Activated T-helper 17 cell treated with anti-CD3 and anti-CD28 coated beads, Interleukin-2, amount 50 U/mL, for 72 hours (primary cell): ENCODE measurements at regions not wholly inside any gene's neighbourhood (a gene's known extent, or its start where the extent isn't known, plus 50 kb on each side); places are given as distances from the start of the nearest gene placed in this dataset.

Experiments used
- ATAC-seq: fragments of 150-1000 bp; cut with Tn5 transposase; replicated peaks from 2 replicates; pipeline ENCODE4 v1.10.0; 2021; ENCODE audit warnings: mild to moderate bottlenecking, moderate library complexity
- H3K27ac Mint-ChIP-seq: one replicate; pipeline ENCODE4 v1.8.0; 2022; ENCODE audit warnings: mixed read lengths
- H3K27me3 Mint-ChIP-seq: one replicate; pipeline ENCODE4 v1.8.0; 2022; ENCODE audit warnings: mixed read lengths
- H3K36me3 Mint-ChIP-seq: one replicate; pipeline ENCODE4 v1.8.0; 2022; ENCODE audit warnings: low read depth, mild to moderate bottlenecking, mixed read lengths
- H3K4me1 Mint-ChIP-seq: one replicate; pipeline ENCODE4 v1.8.0; 2022; ENCODE audit warnings: mixed read lengths
- H3K4me3 Mint-ChIP-seq: one replicate; pipeline ENCODE4 v1.8.0; 2022; ENCODE audit warnings: mild to moderate bottlenecking, mixed read lengths
- H3K9me3 Mint-ChIP-seq: one replicate; pipeline ENCODE4 v1.8.0; 2022; ENCODE audit warnings: mixed read lengths

DNA sequence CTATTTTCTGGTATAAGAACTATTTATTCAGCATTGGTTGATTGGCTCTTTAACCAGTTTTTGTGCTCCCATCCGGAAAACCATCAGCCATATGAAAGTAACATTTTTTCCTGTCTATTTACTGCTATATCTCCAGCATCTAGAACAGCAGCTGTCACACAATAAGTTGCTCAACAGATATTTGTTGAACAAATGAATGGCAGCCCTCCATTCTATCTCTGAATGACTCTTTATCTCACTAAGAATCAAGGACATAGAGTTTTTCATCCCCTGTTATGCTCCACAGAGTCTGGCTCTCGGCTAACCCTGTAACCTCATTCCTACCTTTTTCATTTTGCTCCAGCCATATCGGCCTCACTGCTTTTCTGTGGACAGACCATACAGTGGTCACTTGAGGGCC lies 145.5 kb downstream of the SLITRK6 start:
- no peak for ATAC-seq
- no peak overlapping the region for H3K4me3 Mint-ChIP-seq
- H3K27ac Mint-ChIP-seq, result no peak overlapping the region
- H3K9me3 Mint-ChIP-seq, result peaks cover 4% of the 10 kb centered on the region
- no peaks in the 10 kb centered on the region for H3K4me1 Mint-ChIP-seq
- H3K27me3 Mint-ChIP-seq, result no peaks in the 10 kb centered on the region
- H3K36me3 Mint-ChIP-seq, result no peaks in the 10 kb centered on the region

DNA sequence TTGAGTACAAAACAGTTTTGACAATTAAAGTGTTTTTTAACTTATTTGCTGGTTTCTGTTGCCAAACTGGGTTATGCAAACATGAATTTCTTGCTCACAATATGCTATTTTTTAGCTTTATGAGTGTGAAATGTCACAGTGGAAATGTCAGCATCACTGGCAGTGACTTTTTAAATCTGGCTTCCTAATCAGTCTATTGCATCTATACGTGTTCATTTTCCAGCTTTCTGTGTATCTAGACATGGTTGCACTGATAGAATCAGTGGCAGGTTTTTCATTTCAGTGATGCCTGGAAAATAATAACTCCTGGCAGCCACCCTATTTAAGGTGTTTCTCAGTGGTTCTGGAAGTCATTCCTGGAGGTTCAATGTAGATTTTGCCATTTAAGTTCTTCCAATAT lies 146.7 kb downstream of the SLITRK6 start:
- Mint-ChIP-seq H3K36me3 (no peaks in the 10 kb centered on the region), H3K27ac (no peak overlapping the region), H3K4me3 (no peak overlapping the region), H3K4me1 (no peaks in the 10 kb centered on the region), H3K9me3 (peaks cover 4% of the 10 kb centered on the region), H3K27me3 (no peaks in the 10 kb centered on the region)
- no peak for ATAC-seq

DNA sequence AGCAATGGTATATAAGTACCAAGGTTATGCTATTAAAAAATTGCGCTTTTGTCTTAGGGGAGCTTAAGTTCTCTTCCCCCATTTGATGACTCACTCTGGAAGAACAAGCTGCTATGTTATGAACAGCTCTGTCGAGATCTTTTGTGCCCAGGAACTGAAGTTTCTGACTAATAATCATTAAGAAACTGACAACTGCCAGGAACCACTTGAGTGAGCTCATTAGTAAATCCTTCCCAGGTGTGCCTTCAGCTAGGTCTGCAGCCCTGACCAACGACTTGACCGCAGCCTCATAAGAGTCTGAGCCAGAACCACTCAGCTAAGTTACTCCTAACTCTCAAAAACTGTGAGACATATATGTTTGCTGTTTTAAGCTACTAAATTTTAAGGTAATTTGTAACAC lies 147.8 kb downstream of the SLITRK6 start:
- H3K4me3 Mint-ChIP-seq, result no peak overlapping the region
- peaks cover 4% of the 10 kb centered on the region for H3K9me3 Mint-ChIP-seq
- H3K4me1 Mint-ChIP-seq, result no peaks in the 10 kb centered on the region
- H3K27me3 Mint-ChIP-seq, result no peaks in the 10 kb centered on the region
- no peaks in the 10 kb centered on the region for H3K36me3 Mint-ChIP-seq
- no peak for ATAC-seq
- H3K27ac Mint-ChIP-seq, result no peak overlapping the region

DNA sequence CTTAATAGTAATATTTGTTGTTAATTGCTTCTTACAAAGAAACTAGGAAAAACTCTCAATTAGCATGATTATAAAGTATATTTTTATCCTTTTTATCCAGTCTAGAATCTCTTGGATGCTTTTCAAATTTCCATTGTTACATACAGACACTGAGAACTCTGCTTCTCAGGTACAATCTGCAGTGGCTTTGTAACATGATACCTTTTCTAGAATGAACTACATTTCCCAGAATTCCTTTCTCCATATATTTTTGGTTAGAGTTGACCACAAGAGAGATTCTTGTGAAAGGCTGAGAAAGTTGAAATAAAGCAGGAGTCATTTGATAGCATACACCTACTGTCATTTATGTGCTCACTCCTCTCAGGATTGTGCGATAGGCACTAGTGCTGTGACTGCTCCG lies 148.6 kb downstream of the SLITRK6 start:
- H3K27me3 Mint-ChIP-seq, result no peaks in the 10 kb centered on the region
- no peak overlapping the region for H3K4me3 Mint-ChIP-seq
- no peaks in the 10 kb centered on the region for H3K36me3 Mint-ChIP-seq

DNA sequence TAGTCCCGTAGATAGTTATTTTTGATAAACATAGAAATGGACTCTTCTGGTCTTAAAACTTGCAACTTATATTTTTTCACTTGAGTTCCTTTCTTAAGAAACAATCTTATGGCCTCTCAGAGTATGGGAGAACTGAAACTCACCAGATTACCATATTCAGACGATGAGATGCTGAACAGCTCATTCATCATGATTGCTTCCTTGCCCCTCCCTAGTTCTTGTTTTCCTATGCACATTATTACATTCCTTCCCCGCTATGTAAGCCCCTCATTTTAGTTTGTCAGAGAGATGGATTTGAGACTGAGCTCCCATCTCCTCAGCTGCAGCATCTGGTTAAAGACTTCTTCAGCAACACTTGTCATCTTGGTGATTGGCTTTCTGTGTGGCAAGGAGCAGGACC lies 158.5 kb downstream of the SLITRK6 start:
- H3K27ac Mint-ChIP-seq, result no peak overlapping the region
- peaks cover 4% of the 10 kb centered on the region for H3K9me3 Mint-ChIP-seq
- no peaks in the 10 kb centered on the region for H3K27me3 Mint-ChIP-seq
- no peaks in the 10 kb centered on the region for H3K4me1 Mint-ChIP-seq
- ATAC-seq, result no peak
- H3K36me3 Mint-ChIP-seq, result no peaks in the 10 kb centered on the region
- H3K4me3 Mint-ChIP-seq, result no peak overlapping the region

More for the DNA sequence above, 148.6 kb downstream of the SLITRK6 start:
- Mint-ChIP-seq H3K9me3 (peaks cover 4% of the 10 kb centered on the region), H3K4me1 (no peaks in the 10 kb centered on the region), H3K27ac (no peak overlapping the region)
- no peak for ATAC-seq

DNA sequence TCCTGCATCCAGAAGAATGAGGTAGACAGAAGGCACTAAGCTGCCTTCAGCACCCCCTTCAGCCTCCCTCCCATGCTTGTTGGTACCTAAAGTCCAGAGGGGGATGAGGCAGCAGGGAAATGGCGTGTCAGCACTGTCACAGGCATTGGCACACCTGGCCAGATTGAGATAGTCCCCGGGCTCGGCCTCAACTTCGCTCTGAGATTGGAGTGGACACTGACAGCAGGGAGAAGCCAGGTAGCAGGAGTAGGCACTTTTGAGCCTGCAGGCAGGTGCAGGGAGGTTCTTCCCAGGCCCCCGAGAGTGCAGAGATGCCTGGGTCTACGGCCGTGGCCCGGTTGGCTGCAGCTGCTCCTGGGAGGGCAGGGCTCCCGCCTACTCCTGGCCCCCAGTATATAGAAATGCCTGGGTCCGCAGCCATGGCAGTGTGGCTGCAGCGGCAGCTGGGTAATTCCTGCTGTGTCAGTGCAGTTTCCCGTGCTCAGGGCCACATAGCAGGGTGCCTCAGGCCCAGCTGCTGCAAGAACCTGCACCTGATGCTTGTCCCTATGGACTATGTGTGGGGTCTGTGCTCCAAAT lies 160.3 kb downstream of the SLITRK6 start:
- no peak for ATAC-seq
- H3K9me3 Mint-ChIP-seq, result peaks cover 4% of the 10 kb centered on the region
- no peak overlapping the region for H3K4me3 Mint-ChIP-seq
- H3K4me1 Mint-ChIP-seq, result no peaks in the 10 kb centered on the region
- no peaks in the 10 kb centered on the region for H3K36me3 Mint-ChIP-seq
- no peak overlapping the region for H3K27ac Mint-ChIP-seq
- H3K27me3 Mint-ChIP-seq, result no peaks in the 10 kb centered on the region

DNA sequence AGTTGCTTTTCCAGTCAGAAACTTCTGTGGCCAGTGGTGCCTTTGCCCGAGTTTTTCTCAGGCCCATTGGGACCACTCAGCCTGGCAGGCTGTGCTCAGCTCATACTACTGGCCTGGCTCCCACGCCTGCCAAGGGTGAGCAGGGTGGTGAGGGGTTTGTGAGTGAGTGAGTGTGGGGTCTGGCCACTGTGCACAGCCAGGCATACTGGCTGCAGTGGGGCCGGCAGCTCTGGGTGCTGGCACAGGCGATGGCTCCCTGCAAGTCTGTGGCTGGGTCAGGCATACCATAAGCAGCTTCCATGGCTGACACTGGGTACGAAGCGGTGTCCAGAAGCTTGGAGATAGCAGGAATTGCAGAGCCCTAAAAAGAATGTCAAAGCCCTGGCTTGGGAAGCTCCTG lies 161.0 kb downstream of the SLITRK6 start:
- H3K27ac Mint-ChIP-seq, result no peak overlapping the region
- no peak for ATAC-seq
- H3K9me3 Mint-ChIP-seq, result peaks cover 4% of the 10 kb centered on the region

DNA sequence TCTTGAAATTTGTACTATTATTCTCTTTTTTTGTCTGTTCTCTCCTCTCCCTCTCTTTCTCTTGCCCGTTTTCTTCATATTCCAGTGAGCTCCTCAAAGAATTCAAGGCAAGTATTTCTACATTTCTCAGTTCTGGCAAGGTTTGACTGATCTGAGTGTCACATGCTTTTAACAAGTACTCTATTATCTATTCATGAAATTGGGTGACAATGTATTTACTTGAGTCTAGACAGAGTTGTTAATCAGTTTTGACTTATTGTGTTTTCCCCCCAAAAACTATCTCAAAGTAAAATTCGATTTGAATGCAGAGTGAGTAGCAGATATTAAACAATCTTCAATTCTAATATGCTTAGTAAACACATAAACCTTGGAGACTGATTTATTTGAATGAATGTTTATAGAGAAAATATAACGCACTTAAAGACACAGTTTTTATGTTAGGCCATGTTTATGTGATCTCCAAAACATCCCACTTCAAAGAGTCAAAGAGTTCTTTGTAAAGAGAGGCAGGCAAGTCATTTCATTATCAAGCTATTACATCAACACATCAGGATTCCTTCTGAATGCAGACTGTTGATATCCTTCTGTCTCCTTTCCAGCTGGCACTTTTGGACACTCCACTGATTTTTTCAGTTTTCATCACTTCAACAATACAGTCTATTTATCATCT lies 166.6 kb downstream of the SLITRK6 start:
- H3K36me3 Mint-ChIP-seq, result no peaks in the 10 kb centered on the region
- no peaks in the 10 kb centered on the region for H3K27me3 Mint-ChIP-seq
- H3K4me1 Mint-ChIP-seq, result no peaks in the 10 kb centered on the region
- peaks cover 5% of the 10 kb centered on the region for H3K9me3 Mint-ChIP-seq
- H3K4me3 Mint-ChIP-seq, result no peak overlapping the region
- ATAC-seq, result no peak
- no peak overlapping the region for H3K27ac Mint-ChIP-seq

More for the DNA sequence above, 161.0 kb downstream of the SLITRK6 start:
- Mint-ChIP-seq H3K4me3 (no peak overlapping the region), H3K4me1 (no peaks in the 10 kb centered on the region), H3K36me3 (no peaks in the 10 kb centered on the region), H3K27me3 (no peaks in the 10 kb centered on the region)

DNA sequence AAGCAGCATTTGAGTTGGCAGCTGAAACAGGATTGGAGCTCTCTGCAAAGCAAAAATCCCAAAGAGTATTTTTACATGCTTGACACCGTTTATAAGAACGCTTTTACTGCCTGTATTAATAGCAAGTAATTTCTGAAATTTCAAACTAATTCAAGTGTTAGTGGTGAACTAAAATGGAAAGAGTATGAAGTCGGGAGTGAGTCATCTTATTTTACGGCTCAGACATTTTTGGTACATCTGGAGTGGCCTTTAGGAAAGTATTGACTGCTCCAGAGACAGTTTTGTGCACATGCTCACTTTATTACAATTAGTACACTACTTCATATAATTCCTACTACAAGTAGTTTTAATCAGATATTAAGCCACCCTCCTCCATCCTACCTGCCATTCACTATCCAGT lies 167.4 kb downstream of the SLITRK6 start:
- H3K27ac Mint-ChIP-seq, result no peak overlapping the region
- H3K4me1 Mint-ChIP-seq, result no peaks in the 10 kb centered on the region
- H3K27me3 Mint-ChIP-seq, result no peaks in the 10 kb centered on the region
- peaks cover 5% of the 10 kb centered on the region for H3K9me3 Mint-ChIP-seq
- ATAC-seq, result no peak
- H3K36me3 Mint-ChIP-seq, result no peaks in the 10 kb centered on the region
- no peak overlapping the region for H3K4me3 Mint-ChIP-seq

DNA sequence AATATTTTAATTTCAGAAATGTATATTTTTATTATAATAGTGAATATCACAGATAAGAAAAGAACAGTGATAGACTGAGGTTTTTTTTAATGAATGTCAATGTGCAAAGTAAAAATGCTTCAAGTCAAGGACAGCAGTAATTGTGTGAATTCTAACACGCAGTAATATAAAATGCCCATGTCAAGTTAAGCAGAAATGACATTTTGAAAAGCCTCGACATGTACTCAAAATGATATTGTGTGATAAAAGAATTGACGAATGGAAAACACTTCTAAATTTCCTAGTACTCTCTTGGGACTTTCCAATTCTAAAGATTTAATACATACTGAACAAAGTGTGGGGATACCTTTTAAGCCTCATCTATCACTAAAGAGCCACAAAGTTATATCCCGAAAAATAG lies 172.6 kb downstream of the SLITRK6 start:
- Mint-ChIP-seq H3K27me3 (no peaks in the 10 kb centered on the region), H3K4me3 (no peak overlapping the region), H3K9me3 (no peaks in the 10 kb centered on the region), H3K36me3 (no peaks in the 10 kb centered on the region), H3K4me1 (no peaks in the 10 kb centered on the region), H3K27ac (no peak overlapping the region)
- ATAC-seq, result no peak

DNA sequence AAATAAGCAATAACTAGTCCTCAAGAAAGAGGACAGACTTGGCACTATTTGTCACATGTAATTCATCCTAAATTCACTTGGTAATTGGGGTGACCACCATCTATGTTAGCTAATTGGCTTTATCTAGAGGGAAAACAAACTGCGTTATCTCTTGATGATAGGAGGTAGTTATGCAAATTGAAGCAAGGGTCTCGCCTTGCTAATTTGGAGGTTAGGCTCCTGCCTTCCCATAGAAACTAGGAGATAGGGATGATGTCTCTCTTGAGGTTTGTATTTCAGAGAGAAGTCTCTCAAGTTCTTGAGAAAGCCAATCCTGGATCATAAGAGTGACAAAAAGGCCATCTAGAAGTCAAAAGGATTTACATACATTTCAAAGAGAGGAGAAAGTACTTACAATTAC lies 179.9 kb downstream of the SLITRK6 start:
- Mint-ChIP-seq H3K4me1 (no peaks in the 10 kb centered on the region), H3K9me3 (peaks cover 9% of the 10 kb centered on the region), H3K36me3 (no peaks in the 10 kb centered on the region), H3K27me3 (no peaks in the 10 kb centered on the region), H3K27ac (no peak overlapping the region), H3K4me3 (no peak overlapping the region)
- ATAC-seq, result no peak

DNA sequence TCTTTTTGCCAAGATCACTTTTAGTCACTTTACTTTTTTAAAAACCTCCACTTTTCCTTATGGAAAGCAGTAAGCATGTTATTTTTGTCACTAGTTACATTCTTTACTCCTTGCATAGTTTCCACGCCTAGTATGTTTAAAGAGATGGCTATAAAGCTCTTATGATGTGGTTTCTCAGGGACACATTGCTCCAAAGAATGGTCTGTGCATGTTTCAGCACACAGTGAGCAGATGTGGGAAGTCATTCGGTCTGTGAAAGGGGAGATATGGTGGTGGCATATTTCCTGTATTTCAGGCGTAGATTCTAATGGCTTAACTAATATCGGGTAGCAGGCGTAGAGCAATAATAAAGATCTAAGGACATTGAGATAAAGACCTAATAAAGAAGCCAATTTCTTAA lies 180.7 kb downstream of the SLITRK6 start:
- Mint-ChIP-seq H3K4me1 (no peaks in the 10 kb centered on the region), H3K9me3 (peaks cover 9% of the 10 kb centered on the region), H3K4me3 (no peak overlapping the region), H3K27ac (no peak overlapping the region), H3K36me3 (no peaks in the 10 kb centered on the region), H3K27me3 (no peaks in the 10 kb centered on the region)
- no peak for ATAC-seq

DNA sequence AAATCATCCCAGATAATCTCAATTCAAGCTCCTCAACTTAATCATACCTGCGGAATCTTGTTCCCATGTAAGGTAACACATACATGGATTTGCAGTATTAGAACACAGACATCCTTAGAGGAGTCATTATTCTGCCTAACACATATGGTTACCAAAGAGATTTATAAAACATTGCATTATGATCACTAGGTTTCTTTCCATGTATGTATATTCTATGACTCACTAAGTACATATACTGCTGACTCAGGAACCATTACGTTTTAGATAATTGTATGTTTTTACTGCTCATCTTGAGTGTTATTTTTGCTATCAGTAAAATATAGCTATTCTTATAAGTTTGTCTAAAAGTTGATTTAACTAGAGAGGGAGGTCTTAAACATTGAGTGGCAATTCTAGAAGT lies 182.9 kb downstream of the SLITRK6 start:
- H3K4me3 Mint-ChIP-seq, result no peak overlapping the region
- no peaks in the 10 kb centered on the region for H3K4me1 Mint-ChIP-seq
- H3K9me3 Mint-ChIP-seq, result peaks cover 13% of the 10 kb centered on the region
- ATAC-seq, result no peak
- H3K27ac Mint-ChIP-seq, result no peak overlapping the region
- H3K36me3 Mint-ChIP-seq, result no peaks in the 10 kb centered on the region
- no peaks in the 10 kb centered on the region for H3K27me3 Mint-ChIP-seq

DNA sequence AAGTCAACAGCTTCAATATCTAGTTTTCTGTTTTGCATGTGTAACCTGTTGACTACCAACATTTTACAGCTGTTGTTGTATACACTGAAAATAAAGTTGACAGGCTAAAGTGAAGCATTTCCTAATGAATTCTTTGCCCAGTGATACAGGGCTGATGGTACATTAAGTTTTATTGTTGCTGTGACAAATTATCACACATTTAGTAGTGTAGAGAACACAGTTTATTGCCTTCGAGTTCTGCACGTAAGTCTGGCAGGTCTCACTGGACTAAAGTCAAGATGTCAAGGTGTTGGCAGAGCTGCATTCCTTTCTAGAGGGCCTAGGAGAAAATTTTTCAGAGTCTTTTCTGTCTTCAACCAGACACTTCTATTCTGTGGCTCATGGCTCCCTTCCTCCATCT lies 184.2 kb downstream of the SLITRK6 start:
- H3K4me3 Mint-ChIP-seq, result no peak overlapping the region
- no peak overlapping the region for H3K27ac Mint-ChIP-seq
- no peak for ATAC-seq
- peaks cover 13% of the 10 kb centered on the region for H3K9me3 Mint-ChIP-seq
- H3K27me3 Mint-ChIP-seq, result no peaks in the 10 kb centered on the region
- no peaks in the 10 kb centered on the region for H3K36me3 Mint-ChIP-seq
- H3K4me1 Mint-ChIP-seq, result no peaks in the 10 kb centered on the region

DNA sequence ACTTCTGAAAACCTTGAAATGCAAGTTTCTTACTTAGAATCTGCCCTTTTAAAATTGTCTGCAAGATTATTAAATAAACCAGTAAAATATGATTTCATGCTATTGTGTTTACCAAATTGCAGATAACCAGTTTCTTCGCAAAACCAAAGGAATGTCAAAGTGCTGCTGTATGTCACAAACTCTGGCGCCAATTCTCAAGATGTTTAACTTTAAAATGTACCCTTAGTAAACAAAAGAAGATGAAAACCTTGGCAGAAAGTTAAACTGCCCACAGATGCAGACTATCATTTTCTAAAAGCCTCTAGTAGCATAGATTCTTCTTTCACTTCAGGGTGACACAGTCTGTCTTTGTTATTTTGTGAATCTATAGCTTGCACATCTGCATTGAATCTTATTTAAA lies 189.2 kb downstream of the SLITRK6 start:
- no peak overlapping the region for H3K27ac Mint-ChIP-seq
- no peaks in the 10 kb centered on the region for H3K27me3 Mint-ChIP-seq
- H3K4me1 Mint-ChIP-seq, result no peaks in the 10 kb centered on the region
- no peak overlapping the region for H3K4me3 Mint-ChIP-seq
- ATAC-seq, result no peak
- peaks cover 18% of the 10 kb centered on the region for H3K9me3 Mint-ChIP-seq
- no peaks in the 10 kb centered on the region for H3K36me3 Mint-ChIP-seq
